ENCODE measurements at regions not wholly inside any gene's neighbourhood (a gene's known extent, or its start where the extent isn't known, plus 50 kb on each side); places are given as distances from the start of the nearest gene placed in this dataset.
"Not testable (repeated sequence)": the region's sequence is repeated elsewhere in the genome, so short reads cannot be mapped to it uniquely, and the experiment has no call there.

DNA sequence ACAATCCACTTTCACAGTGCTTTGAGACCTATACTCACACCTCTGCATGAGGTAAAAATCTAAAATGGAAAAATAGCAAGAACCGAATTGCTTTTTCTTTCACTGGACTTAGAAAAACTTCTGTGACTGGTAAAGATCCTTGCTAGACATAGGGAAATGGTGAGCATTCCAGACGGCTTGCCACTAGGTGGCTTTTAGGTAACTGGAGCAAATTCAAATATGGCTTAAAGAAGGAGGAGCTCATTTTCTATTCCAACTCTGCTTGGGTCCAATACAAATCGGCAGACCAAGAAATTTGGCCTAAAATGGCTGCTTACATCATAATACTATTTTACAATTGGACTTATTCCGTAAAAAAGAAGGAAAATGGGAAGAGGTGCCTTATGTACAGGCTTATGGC, 977.9 kb downstream of the ADGRL2 start:
- intact Hi-C loops (cut with DNase I), result no loop called here
- WGBS, 2 donors, result 75 to 86% methylated on average over 4 of the region's 4 CpGs
- no peak for TF ChIP-seq POLR2A (IDR thresholded peaks at IDR 0.05)
- TF ChIP-seq, protein P1, sequence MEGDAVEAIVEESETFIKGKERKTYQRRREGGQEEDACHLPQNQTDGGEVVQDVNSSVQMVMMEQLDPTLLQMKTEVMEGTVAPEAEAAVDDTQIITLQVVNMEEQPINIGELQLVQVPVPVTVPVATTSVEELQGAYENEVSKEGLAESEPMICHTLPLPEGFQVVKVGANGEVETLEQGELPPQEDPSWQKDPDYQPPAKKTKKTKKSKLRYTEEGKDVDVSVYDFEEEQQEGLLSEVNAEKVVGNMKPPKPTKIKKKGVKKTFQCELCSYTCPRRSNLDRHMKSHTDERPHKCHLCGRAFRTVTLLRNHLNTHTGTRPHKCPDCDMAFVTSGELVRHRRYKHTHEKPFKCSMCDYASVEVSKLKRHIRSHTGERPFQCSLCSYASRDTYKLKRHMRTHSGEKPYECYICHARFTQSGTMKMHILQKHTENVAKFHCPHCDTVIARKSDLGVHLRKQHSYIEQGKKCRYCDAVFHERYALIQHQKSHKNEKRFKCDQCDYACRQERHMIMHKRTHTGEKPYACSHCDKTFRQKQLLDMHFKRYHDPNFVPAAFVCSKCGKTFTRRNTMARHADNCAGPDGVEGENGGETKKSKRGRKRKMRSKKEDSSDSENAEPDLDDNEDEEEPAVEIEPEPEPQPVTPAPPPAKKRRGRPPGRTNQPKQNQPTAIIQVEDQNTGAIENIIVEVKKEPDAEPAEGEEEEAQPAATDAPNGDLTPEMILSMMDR (IDR thresholded peaks at IDR 0.05), result no peak
- no peak for TF ChIP-seq POLR2AphosphoS5 (IDR thresholded peaks at IDR 0.05)
- TF ChIP-seq EP300 (IDR thresholded peaks at IDR 0.05), result no peak

DNA sequence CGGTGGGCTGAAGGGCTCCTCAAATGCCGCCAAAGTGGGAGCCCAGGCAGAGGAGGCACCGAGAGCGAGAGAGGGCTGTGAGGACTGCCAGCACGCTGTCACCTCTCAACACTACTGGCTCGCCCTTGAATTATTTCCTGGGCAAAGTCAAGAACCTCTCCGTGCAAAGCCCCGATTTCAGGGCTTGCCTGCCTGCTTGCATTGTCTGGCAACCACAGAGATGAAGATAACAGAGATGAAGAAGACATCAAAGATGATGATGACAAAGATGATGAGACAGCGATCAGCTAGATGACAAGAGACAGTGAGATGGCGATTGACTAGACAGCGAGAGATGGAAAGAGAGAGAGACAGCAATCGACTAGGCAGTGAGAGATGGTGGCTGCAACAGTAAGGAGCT, 976.5 kb downstream of the ADGRL2 start:
- Histone ChIP-seq H3K27me3 (no peaks in the 10 kb centered on the region), H3K4me1 (no peaks in the 10 kb centered on the region), H3K4me3 (no peak overlapping the region), H3K36me3 (no peaks in the 10 kb centered on the region), H3K27ac (no peak overlapping the region), H3K9me3 (no peaks in the 10 kb centered on the region)
- TF ChIP-seq POLR2A (IDR thresholded peaks at IDR 0.05) (no peak), EP300 (IDR thresholded peaks at IDR 0.05) (no peak), POLR2AphosphoS5 (IDR thresholded peaks at IDR 0.05) (no peak)
- TF ChIP-seq, protein P1 (IDR thresholded peaks at IDR 0.05), result no peak
- WGBS, 2 donors, result 91 to 94% methylated on average over 12 of the region's 12 CpGs
- intact Hi-C loops (cut with DNase I), result no loop called here
- no peak for DNase-seq

More for the DNA sequence above, 977.9 kb downstream of the ADGRL2 start:
- Histone ChIP-seq H3K4me3 (no peak overlapping the region), H3K9me3 (no peaks in the 10 kb centered on the region), H3K27ac (no peak overlapping the region), H3K4me1 (no peaks in the 10 kb centered on the region), H3K36me3 (no peaks in the 10 kb centered on the region), H3K27me3 (no peaks in the 10 kb centered on the region)
- DNase-seq, result no peak

DNA sequence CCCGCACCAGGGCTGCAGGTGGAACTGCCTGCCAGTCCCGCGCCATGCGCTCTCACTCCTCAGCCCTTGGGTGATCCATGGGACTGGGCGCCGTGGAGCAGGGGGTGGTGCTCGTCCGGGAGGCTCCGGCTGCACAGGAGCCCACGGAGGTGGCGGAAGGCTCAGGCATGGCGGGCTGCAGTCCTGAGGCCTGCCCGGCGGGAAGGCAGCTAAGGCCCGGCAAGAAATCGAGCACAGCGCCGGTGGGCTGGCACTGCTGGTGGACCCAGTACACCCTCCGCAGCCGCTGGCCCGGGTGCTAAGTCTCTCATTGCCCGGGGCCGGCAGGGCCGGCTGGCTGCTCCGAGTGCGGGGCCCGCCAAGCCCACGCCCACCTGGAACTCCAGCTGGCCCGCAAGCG, 976.0 kb downstream of the ADGRL2 start:
- H3K4me3 ChIP-seq; H3K4me1 ChIP-seq; intact Hi-C loops (cut with DNase I); H3K27me3 ChIP-seq; DNase-seq; H3K36me3 ChIP-seq; H3K27ac ChIP-seq; H3K9me3 ChIP-seq: not testable (repeated sequence)
- 95 to 97% methylated on average over 30 of the region's 30 CpGs for WGBS, 2 donors

DNA sequence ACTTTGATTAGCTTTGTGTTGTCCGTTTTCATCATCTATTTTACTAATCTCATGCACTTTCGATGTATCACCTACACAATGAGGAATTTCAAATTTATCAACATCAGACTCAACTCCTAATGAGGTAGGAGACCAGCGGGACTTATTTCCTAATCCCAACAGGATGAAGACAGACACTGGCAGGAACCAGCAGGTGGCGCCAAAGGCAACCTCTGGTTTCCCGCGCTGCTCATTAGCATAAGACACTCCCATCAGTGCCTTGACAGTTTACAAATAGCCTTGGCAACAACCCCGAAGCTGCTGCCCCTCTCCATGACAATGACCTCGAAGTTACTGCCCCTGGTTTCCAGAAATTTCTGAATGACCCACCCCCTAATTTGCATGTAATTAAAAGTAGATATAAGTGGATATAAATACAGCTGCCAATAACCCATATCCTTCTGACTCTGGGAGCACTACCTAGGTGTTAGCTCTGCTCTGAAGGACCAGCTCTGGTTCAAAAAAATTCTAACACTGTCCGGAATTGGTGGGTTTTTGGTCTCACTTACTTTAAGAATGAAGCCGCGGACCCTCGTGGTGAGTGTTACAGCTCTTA, 974.8 kb downstream of the ADGRL2 start:
- DNase-seq, result no peak
- 74 to 88% methylated on average over 12 of the region's 12 CpGs for WGBS, 2 donors
- no peaks in the 10 kb centered on the region for H3K4me1 ChIP-seq
- no peaks in the 10 kb centered on the region for H3K36me3 ChIP-seq
- H3K9me3 ChIP-seq, result no peaks in the 10 kb centered on the region
- H3K4me3 ChIP-seq, result no peak overlapping the region
- no peak for TF ChIP-seq POLR2A (IDR thresholded peaks at IDR 0.05)
- TF ChIP-seq, protein P1 (IDR thresholded peaks at IDR 0.05), result peak in 1 of 4 experiments; percentile 25
- intact Hi-C loops (cut with DNase I), result no loop called here
- no peaks in the 10 kb centered on the region for H3K27me3 ChIP-seq
- H3K27ac ChIP-seq, result no peak overlapping the region

DNA sequence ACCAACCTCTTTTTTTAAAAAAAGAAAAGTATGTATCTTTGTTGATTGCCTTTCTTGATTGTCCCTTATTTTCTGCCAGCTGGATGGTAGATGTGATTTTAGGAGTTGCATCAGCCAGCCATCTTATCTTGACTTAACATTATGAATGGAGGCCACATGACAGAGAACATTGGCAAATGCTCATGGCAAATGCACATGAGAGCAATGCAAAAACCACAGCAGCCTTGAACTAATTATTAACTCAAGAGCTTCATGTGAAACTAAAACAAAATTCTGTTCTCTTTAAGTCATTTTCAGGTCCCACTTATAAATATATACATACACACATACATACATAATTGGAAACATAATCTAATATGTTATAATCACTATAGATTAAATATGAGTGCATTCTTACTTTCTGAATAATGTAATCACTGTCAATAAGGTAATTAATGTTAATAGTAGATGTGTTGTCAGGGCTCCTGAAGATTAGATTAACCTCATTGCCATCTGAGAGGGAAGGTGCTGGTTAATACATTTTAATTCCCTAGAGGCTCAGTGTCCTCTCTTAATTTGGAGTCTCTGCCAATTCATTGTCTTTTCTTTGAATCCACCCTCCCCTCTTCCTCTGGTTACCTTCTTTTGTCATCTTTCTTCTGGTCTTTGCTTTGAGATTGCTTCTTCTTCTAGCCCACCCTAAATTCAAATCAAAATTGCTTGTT, 962.2 kb downstream of the ADGRL2 start:
- TF ChIP-seq EP300 (IDR thresholded peaks at IDR 0.05) (no peak), POLR2AphosphoS5 (IDR thresholded peaks at IDR 0.05) (no peak), POLR2A (IDR thresholded peaks at IDR 0.05) (no peak)
- TF ChIP-seq, protein P1 (IDR thresholded peaks at IDR 0.05), result no peak
- intact Hi-C loops (cut with DNase I), result no loop called here
- no peaks in the 10 kb centered on the region for H3K4me1 ChIP-seq
- H3K4me3 ChIP-seq, result no peak overlapping the region
- DNase-seq, result no peak
- H3K27ac ChIP-seq, result no peak overlapping the region
- no peaks in the 10 kb centered on the region for H3K9me3 ChIP-seq
- no peaks in the 10 kb centered on the region for H3K36me3 ChIP-seq
- no peaks in the 10 kb centered on the region for H3K27me3 ChIP-seq
